Renal cortex interstitium (tissue), 11 donors: ENCODE measurements at regions not wholly inside any gene's neighbourhood (a gene's known extent, or its start where the extent isn't known, plus 50 kb on each side); places are given as distances from the start of the nearest gene placed in this dataset.

Source experiments
- DNase-seq, 11 donors: peaks; one replicate each; pipeline ENCODE4 v3.0.0-alpha.2; 2013; ENCODE audit warnings: low read depth in 9 of 11, low spot score in 4 of 11; ENCODE audit errors: extremely low read depth in 1 of 11

DNA sequence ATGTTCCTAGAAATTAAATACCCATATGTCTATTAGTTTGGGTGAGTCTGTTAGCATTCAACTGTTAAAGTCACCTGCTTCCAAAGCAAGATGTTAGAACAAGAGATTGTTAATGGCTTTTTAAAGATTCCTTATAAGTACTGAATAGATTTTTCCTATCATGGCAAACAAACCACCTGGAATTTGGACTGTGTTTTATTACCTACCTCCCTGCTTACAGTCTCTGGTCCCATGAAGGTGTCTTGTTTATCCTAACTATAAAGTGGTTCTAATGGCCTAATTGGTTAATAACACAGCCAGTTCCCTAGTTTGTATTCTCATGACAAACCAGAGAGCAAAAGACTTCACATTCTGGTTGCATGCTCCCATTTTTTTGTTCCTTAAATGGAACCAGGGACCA lies 149.5 kb downstream of the PPP1R2C start:
- DNase-seq, result no peak

DNA sequence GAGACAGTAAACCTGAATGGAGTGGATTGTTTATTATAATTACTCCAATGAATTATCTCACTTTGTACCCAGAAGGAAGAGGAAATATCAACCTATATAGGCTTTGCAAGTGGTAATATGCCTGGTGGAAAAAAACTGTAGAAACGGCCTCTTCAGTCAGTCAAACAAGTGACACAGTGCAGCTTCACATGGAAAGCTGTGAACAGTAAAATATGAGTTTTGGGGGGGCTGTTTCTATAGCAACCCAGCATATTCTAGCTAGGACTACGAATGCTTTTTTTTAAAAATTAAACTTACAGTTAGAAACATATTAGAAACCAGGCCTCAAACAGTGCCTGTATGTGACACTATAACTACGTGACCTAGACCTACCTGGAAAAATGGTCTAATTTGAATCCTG lies 150.1 kb downstream of the PPP1R2C start:
- no peak for DNase-seq

DNA sequence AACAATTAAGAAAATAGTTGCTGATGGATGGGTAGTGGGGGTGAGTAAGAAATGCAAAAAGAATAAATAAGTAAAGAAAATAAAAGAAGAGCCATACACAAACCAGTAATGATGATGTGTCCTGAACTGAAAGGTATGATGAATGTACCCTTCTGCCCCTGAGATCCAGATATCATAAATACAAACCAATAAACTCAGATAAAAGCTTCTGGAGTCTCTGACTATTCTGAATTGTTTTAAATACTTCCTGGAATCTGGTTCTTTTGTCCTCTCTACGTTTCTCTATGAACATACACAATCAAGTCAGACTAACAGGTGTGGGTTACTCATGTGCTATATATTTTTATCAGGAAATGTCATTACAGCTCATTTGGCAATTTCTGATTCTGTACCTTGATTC lies 153.4 kb downstream of the PPP1R2C start:
- no peak for DNase-seq

GRCh38 chrX:42619068-42619467 lies 158.9 kb downstream of the PPP1R2C start:
- no peak for DNase-seq

GRCh38 chrX:42616981-42617380 lies 161.0 kb downstream of the PPP1R2C start:
- no peak for DNase-seq

DNA sequence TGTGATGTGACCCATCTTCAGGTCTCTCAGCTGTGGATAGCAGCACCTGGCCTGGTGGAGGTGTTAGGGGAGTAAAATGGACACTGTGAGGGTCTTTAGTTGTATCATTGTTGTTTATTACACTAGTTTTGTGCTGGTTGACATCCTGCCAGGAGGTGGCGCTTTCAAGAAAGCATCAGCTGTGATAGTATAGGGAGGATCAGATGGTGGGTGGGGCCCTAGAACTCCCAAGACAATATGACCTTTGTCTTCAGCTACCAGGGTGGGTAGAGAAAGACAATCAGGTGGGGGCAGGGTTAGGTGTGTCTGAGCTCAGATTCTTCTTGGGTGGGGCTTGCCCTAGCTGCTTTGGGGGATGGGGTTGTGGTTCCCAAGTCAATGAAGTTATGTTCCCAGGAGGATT lies 162.8 kb downstream of the PPP1R2C start:
- no peak for DNase-seq

DNA sequence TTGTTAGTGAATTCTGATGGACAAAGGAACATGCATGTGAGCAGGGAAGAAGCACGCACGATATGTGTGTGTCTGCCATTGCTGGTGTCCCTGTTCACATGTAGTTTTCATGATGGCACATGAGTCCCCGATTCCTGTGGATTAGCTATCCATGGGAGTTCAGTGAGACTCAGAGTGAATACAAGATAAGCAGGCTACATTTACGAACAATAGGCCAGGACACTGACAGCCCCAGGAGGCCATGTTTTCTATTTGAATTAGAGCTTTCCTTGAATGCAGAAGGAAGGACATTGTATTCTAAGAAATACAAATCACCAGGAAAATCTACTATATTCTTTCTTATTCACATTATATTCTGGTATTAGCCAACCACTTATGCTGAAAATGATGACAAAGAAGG lies 171.4 kb downstream of the PPP1R2C start:
- no peak for DNase-seq

DNA sequence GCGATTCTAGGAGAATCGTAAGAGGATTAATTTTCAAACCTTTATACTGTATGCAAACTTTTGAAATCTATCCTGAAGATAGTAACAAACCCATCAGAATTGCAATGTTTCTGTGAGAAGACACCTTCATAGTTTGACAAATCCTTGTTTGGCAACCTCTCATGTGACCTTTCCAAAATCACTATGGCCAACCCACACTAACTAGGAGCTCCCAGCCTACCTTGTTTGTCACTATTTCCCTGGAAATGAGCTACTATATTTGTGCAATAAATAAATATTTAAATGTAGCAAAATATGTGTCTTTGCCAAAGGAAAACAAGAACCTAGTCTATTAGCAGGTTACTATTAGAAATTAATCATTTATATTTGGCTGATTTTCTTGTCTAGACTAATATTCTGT lies 173.7 kb downstream of the PPP1R2C start:
- DNase-seq, result no peak

GRCh38 chrX:42603016-42603415 lies 174.9 kb downstream of the PPP1R2C start:
- DNase-seq, result no peak

DNA sequence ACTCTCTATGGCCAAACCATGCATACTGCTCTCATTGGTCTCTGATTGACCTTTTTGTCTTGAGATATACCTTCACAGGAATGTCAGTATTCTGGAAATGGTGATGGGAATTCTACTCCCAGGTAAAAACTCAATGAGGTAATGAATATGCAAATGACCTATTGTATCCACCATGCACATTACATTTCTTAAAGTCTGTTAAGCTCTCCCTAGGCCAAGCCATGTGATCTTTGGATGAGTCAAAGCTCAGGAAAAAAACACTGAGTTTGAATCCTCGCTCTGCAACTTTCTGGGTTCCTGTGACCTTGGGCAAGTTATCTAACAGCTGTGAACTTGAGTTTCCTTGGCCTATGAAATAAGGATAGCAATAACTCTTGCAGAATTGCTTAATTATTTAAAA lies 175.4 kb downstream of the PPP1R2C start:
- no peak for DNase-seq

GRCh38 chrX:42602136-42602535 lies 175.8 kb downstream of the PPP1R2C start:
- DNase-seq, result no peak

GRCh38 chrX:42597481-42597880 lies 180.5 kb downstream of the PPP1R2C start:
- no peak for DNase-seq

GRCh38 chrX:42585842-42586621 lies 191.9 kb downstream of the PPP1R2C start:
- DNase-seq, result no peak

GRCh38 chrX:42577936-42578470 lies 200.0 kb downstream of the PPP1R2C start:
- DNase-seq, result no peak

GRCh38 chrX:42567268-42567667 lies 210.7 kb downstream of the PPP1R2C start:
- no peak for DNase-seq

DNA sequence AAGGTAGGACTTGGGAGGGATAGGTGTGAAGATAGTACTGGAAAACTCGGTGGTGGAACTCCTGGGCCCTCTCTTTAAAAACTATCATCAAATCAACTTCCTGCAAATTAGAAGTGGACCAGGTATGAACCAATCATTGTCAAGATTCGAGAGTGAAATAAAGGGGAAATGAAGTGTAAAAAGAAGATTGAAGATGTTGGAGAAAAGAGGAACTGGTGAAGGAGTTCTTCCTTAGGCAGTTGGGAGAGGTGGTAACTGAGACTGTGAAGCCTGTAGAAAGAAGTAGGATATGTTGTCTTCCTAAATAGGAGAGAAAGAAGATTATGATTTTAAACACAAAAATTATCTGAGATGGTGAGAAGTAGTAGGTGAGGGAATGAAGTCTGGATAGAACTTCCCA lies 212.2 kb downstream of the PPP1R2C start:
- no peak for DNase-seq

DNA sequence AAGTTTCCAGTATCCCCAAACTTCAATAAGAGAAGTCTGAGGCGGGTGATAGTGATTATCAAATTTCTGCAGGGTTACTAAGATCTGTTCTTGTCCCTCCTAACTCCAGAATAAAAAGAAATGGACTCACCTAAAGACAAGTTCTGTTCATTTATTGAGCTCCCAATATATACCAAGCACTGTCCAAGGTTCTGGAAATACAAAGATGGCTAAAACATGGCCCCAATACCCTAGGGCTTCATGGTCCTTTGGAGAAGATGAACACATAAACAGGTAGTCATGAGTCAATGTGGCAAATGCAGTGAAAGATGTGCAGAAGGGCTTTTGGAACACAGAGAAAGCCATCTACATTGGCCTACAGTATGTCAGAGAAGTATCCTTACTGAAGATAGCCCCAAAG lies 231.2 kb downstream of the PPP1R2C start:
- no peak for DNase-seq

DNA sequence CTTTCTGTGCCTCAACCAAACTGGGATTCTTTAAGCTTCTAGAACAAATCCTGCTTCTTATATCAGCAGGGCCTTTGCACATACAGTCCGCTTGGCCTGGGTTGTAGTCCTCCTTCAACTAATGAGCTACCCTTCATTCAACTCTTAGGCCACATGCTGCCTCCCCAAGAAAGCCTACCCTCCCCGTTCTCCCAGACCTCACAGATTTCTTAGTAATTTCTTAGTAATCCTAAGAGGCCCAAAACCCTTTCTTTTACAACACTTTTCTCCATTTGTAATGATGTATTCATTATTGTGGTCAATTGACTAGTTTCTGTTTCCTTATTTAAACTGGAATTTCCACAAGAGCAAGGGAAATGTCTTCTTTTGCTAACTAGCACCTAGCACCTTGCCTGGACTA lies 233.1 kb downstream of the PPP1R2C start:
- no peak for DNase-seq

- no peak for DNase-seq
These were observed 236.4 kb downstream of the PPP1R2C start for GRCh38 chrX:42541554-42541953.

DNA sequence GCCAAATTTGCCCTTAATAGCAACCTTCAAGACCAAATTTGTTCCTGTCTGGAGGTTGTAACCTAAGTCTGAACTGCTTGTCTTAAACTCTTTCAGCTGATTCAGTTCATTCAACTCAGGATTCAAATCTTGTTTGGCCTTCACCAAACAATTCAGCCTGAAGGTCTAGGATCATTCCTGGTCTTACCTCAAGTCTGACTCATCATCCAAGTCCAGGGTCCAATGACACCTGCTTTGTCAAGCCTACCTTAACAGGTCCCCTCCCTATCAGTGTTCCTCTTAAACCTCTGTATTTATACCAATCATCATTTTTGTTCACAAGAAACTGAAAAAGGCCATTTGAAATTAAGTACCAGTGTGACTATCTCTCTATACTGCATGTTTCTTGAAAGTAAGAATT lies 237.8 kb downstream of the PPP1R2C start:
- DNase-seq, result no peak

GRCh38 chrX:42538405-42538804 lies 239.6 kb downstream of the PPP1R2C start:
- DNase-seq, result no peak
